Thyroid gland (tissue), 4 donors: ENCODE measurements at regions not wholly inside any gene's neighbourhood (a gene's known extent, or its start where the extent isn't known, plus 50 kb on each side); places are given as distances from the start of the nearest gene placed in this dataset.

Source experiments
- POLR2A ChIP-seq, 2 donors: fragments of 450-650 bp; IDR thresholded peaks; one replicate each; pipeline ENCODE4 v1.6.1; 2017; ENCODE audit warnings: antibody characterized with exemption in 2 of 2, mild to moderate bottlenecking in 2 of 2, moderate library complexity in 1 of 2
- TF ChIP-seq, protein P1 (sequence below), 6 experiments: fragments of 200-600 bp in 3 of 6; fragments of 450-650 bp in 3 of 6; sonication (generic) in 3 of 6; IDR thresholded peaks; one replicate each; pipeline ENCODE4 v1.5.1; 2016 to 2019; ENCODE audit warnings: antibody characterized with exemption in 6 of 6, mild to moderate bottlenecking in 2 of 6, inconsistent platforms in 1 of 6, moderate library complexity in 1 of 6

- TF ChIP-seq, protein P1, sequence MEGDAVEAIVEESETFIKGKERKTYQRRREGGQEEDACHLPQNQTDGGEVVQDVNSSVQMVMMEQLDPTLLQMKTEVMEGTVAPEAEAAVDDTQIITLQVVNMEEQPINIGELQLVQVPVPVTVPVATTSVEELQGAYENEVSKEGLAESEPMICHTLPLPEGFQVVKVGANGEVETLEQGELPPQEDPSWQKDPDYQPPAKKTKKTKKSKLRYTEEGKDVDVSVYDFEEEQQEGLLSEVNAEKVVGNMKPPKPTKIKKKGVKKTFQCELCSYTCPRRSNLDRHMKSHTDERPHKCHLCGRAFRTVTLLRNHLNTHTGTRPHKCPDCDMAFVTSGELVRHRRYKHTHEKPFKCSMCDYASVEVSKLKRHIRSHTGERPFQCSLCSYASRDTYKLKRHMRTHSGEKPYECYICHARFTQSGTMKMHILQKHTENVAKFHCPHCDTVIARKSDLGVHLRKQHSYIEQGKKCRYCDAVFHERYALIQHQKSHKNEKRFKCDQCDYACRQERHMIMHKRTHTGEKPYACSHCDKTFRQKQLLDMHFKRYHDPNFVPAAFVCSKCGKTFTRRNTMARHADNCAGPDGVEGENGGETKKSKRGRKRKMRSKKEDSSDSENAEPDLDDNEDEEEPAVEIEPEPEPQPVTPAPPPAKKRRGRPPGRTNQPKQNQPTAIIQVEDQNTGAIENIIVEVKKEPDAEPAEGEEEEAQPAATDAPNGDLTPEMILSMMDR (IDR thresholded peaks at IDR 0.05): no peak
- no peak for TF ChIP-seq POLR2A (IDR thresholded peaks at IDR 0.05)
Observed at GRCh38 chr3:31105438-31106077, 211.1 kb upstream of the GADL1 start.
